Right cardiac atrium (tissue), 5 donors: ENCODE measurements at regions not wholly inside any gene's neighbourhood (a gene's known extent, or its start where the extent isn't known, plus 50 kb on each side); places are given as distances from the start of the nearest gene placed in this dataset.

Source experiments
- ATAC-seq, 2 donors: fragments of 200-7000 bp; cut with Tn5 transposase; one replicate each; pipeline versions ENCODE4 v1.8.0 to v1.9.1; 2020; ENCODE audit warnings: moderate library complexity in 2 of 2, mild to moderate bottlenecking in 1 of 2
- DNase-seq, 3 donors: peaks; one replicate each; pipeline ENCODE4 v3.0.0-alpha.2; 2020
- H3K27ac ChIP-seq: one replicate; pipeline ENCODE4 v1.5.1; 2013; ENCODE audit warnings: mild to moderate bottlenecking, low read length, control low read depth, moderate library complexity
- H3K27me3 ChIP-seq: one replicate; pipeline ENCODE4 v1.6.1; 2013; ENCODE audit not compliant: control insufficient read depth, insufficient read depth
- H3K4me1 ChIP-seq: one replicate; pipeline ENCODE4 v1.6.1; 2013; ENCODE audit warnings: low read length; ENCODE audit not compliant: control insufficient read depth, insufficient read depth
- H3K4me3 ChIP-seq: one replicate; pipeline ENCODE4 v1.5.1; 2013; ENCODE audit warnings: low read length, control low read depth
- H3K9me3 ChIP-seq: one replicate; pipeline ENCODE4 v1.6.1; 2013; ENCODE audit warnings: low read length; ENCODE audit not compliant: control insufficient read depth
- WGBS: extraction: QIAGEN DNeasy Blood & Tissue Kit; methylation state at CpG from one replicate; pipeline ENCODE4 v1.1.7; 2013; 5-methylcytosine and 5-hydroxymethylcytosine counted together
- intact Hi-C, 4 donors: fragments of 100-400 bp; cut with DNase I; formaldehyde crosslinking; loops; one replicate each; pipeline versions ENCODE4 v1.11.0 to v1.14.0; 2022 to 2023
- donor health status: healthy with polysubstance abuse.
- donor health status: DM: no; HTN: yes; CAD: no.
- donor health status: DM: no; HTN: no; CAD: no.
- donor health status: DM: no; HTN: yes; CAD: no; lungs with severe emphysema.
- donor health status: DM: yes; HTN: yes; CAD: no.

GRCh38 chr2:105588581-105588980 lies 156.1 kb upstream of the NCK2 start:
- Histone ChIP-seq H3K9me3 (no peaks in the 10 kb centered on the region), H3K27me3 (no peaks in the 10 kb centered on the region), H3K27ac (no peak overlapping the region), H3K4me1 (no peaks in the 10 kb centered on the region), H3K4me3 (no peak overlapping the region)
- DNase-seq (no peak), ATAC-seq (no peak)
- 92% methylated on average over 5 of the region's 5 CpGs for WGBS
- intact Hi-C loops: loop anchor here in 1 of 4 donors (10.0 kb wide), 1 partner anchor 496 kb away; no protein-coding TSS in a partner anchor

- 89% methylated on average over 3 of the region's 3 CpGs for WGBS
- no peak for ATAC-seq
- intact Hi-C loops: loop anchor here in 1 of 4 donors (10.0 kb wide), 1 partner anchor 497 kb away; no protein-coding TSS in a partner anchor
Observed at GRCh38 chr2:105587637-105588036, 157.1 kb upstream of the NCK2 start.

GRCh38 chr2:105584435-105585010 lies 160.2 kb upstream of the NCK2 start:
- no peaks in the 10 kb centered on the region for H3K4me1 ChIP-seq
- H3K27me3 ChIP-seq: no peaks in the 10 kb centered on the region
- intact Hi-C loops: loop anchor here in 1 of 4 donors (10.0 kb wide), 1 partner anchor 500 kb away; no protein-coding TSS in a partner anchor
- 65% methylated on average over 2 of the region's 2 CpGs for WGBS
- ATAC-seq (no peak), DNase-seq (no peak)
- no peak overlapping the region for H3K27ac ChIP-seq
- H3K4me3 ChIP-seq: no peak overlapping the region
- no peaks in the 10 kb centered on the region for H3K9me3 ChIP-seq

More at GRCh38 chr2:105587637-105588036, 157.1 kb upstream of the NCK2 start:
- Histone ChIP-seq H3K4me3 (no peak overlapping the region), H3K9me3 (no peaks in the 10 kb centered on the region), H3K27ac (no peak overlapping the region), H3K27me3 (no peaks in the 10 kb centered on the region), H3K4me1 (no peaks in the 10 kb centered on the region)
- DNase-seq: no peak

GRCh38 chr2:105582952-105583660 lies 161.6 kb upstream of the NCK2 start:
- Histone ChIP-seq H3K27ac (no peak overlapping the region), H3K9me3 (no peaks in the 10 kb centered on the region), H3K4me3 (no peak overlapping the region), H3K4me1 (no peaks in the 10 kb centered on the region), H3K27me3 (no peaks in the 10 kb centered on the region)
- 79% methylated on average over 3 of the region's 3 CpGs for WGBS
- DNase-seq (no peak), ATAC-seq (peak in 1 of 2 donors; percentile 22)
- intact Hi-C loops: loop anchor here in 1 of 4 donors (10.0 kb wide), 1 partner anchor 502 kb away; no protein-coding TSS in a partner anchor

- WGBS: 83% methylated on average over 3 of the region's 3 CpGs
- no peaks in the 10 kb centered on the region for H3K9me3 ChIP-seq
- ATAC-seq (no peak), DNase-seq (no peak)
- no peak overlapping the region for H3K4me3 ChIP-seq
- no peaks in the 10 kb centered on the region for H3K4me1 ChIP-seq
- H3K27me3 ChIP-seq: no peaks in the 10 kb centered on the region
- intact Hi-C loops: loop anchor here in 1 of 4 donors (10.0 kb wide), 1 partner anchor 503 kb away; no protein-coding TSS in a partner anchor
- no peak overlapping the region for H3K27ac ChIP-seq
Observed at GRCh38 chr2:105581555-105581944, 163.2 kb upstream of the NCK2 start.

- Histone ChIP-seq H3K9me3 (no peaks in the 10 kb centered on the region), H3K4me1 (no peaks in the 10 kb centered on the region), H3K27ac (no peak overlapping the region), H3K27me3 (no peaks in the 10 kb centered on the region), H3K4me3 (no peak overlapping the region)
- intact Hi-C loops: loop anchor here in 1 of 4 donors (10.0 kb wide), 1 partner anchor 504 kb away; no protein-coding TSS in a partner anchor
- ATAC-seq (no peak), DNase-seq (no peak)
- WGBS: 43% methylated on average over 1 of the region's 1 CpG
Observed at GRCh38 chr2:105580870-105581554, 163.7 kb upstream of the NCK2 start.

GRCh38 chr2:105580216-105580615 lies 164.5 kb upstream of the NCK2 start:
- ATAC-seq (no peak), DNase-seq (no peak)
- no peaks in the 10 kb centered on the region for H3K9me3 ChIP-seq
- WGBS: 97% methylated on average over 5 of the region's 5 CpGs
- H3K27ac ChIP-seq: no peak overlapping the region
- no peaks in the 10 kb centered on the region for H3K27me3 ChIP-seq
- intact Hi-C loops: loop anchor here in 1 of 4 donors (10.0 kb wide), 1 partner anchor 505 kb away; no protein-coding TSS in a partner anchor
- H3K4me3 ChIP-seq: no peak overlapping the region
- H3K4me1 ChIP-seq: no peaks in the 10 kb centered on the region

GRCh38 chr2:105578166-105578565 lies 166.5 kb upstream of the NCK2 start:
- Histone ChIP-seq H3K4me3 (no peak overlapping the region), H3K27ac (no peak overlapping the region), H3K27me3 (no peaks in the 10 kb centered on the region), H3K4me1 (no peaks in the 10 kb centered on the region), H3K9me3 (no peaks in the 10 kb centered on the region)
- ATAC-seq (no peak), DNase-seq (no peak)
- intact Hi-C loops: loop anchor here in 3 of 4 donors (10.0 kb wide), 2 partner anchors 497 to 507 kb away; no protein-coding TSS in a partner anchor
- WGBS: 82% methylated on average over 4 of the region's 4 CpGs

GRCh38 chr2:105577762-105578161 lies 166.9 kb upstream of the NCK2 start:
- Histone ChIP-seq H3K4me3 (no peak overlapping the region), H3K27ac (no peak overlapping the region), H3K27me3 (no peaks in the 10 kb centered on the region), H3K4me1 (no peaks in the 10 kb centered on the region), H3K9me3 (no peaks in the 10 kb centered on the region)
- ATAC-seq: no peak
- WGBS: 83% methylated on average over 4 of the region's 4 CpGs
- intact Hi-C loops: loop anchor here in 3 of 4 donors (10.0 kb wide), 2 partner anchors 497 to 507 kb away; no protein-coding TSS in a partner anchor
- no peak for DNase-seq

- peak in 1 of 3 donors; percentile 42 for DNase-seq
- Histone ChIP-seq H3K27ac (no peak overlapping the region), H3K4me3 (no peak overlapping the region), H3K4me1 (no peaks in the 10 kb centered on the region), H3K9me3 (no peaks in the 10 kb centered on the region), H3K27me3 (no peaks in the 10 kb centered on the region)
- 55% methylated on average over 12 of the region's 12 CpGs for WGBS
- intact Hi-C loops: loop anchor here in 3 of 4 donors (10.0 kb wide), 2 partner anchors 498 to 508 kb away; no protein-coding TSS in a partner anchor
- ATAC-seq: peak; percentile 52 to 56
Observed at GRCh38 chr2:105576440-105577241, 168.1 kb upstream of the NCK2 start.
